GM13976 (cell line): ENCODE measurements at regions not wholly inside any gene's neighbourhood (a gene's known extent, or its start where the extent isn't known, plus 50 kb on each side); places are given as distances from the start of the nearest gene placed in this dataset.

Source experiments
- DNase-seq: peaks from one replicate; pipeline ENCODE4 v3.0.0; 2012; ENCODE audit warnings: low spot score
- CTCF ChIP-seq: IDR thresholded peaks from 2 replicates; pipeline ENCODE4 v1.5.1; 2012; ENCODE audit warnings: borderline replicate concordance, mild to moderate bottlenecking; ENCODE audit not compliant: insufficient read depth; ENCODE audit errors: extremely low read depth, missing control alignments, control extremely low read depth
- in situ Hi-C: fragments of 300-500 bp; cut with MboI; formaldehyde crosslinking; loops from one replicate; pipeline ENCODE4 v1.12.0; 2022; ENCODE audit warnings: low sequenced_read_pairs, mixed read lengths, inconsistent platforms; ENCODE audit not compliant: unreplicated experiment

DNA sequence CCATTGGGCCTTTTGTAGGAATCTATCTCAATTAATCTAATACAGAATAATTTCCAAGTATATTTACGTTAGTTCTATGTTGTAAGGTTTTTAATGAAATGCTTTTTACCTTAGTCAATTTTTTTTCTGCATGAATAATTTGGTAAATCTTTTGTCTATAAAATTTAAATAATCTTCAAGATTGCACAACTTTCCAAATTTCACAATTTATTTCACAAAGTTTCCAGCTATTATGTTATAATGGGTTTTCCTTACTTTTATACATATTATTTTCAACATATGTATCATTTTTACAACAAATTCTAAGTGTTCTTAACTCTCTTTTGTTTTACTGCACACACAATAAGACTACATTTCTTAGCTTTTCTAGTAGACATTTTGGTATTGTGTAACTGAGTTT, 470.7 kb downstream of the ETV1 start:
- DNase-seq, result no peak
- in situ Hi-C loops, result no loop called here
- TF ChIP-seq CTCF, result no peak

DNA sequence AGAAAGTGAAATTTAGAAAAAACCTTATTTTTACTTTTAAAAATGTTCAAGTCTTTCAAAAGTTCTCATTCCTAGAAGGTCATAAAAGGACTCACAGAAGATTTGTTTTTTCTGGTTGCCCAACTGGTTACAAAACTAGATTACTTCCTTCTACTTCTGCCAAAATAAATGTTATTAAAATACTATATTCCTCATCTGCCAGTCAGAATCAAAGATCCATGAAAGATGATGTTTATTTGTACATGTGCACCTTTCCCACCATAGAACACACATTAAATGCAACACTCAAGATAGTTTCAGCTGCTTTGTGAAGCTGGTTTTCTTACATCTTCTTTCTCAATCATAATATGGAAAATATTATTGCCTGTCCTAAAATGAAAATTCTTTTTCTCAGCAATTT, 465.4 kb downstream of the ETV1 start:
- no peak for TF ChIP-seq CTCF
- in situ Hi-C loops, result no loop called here
- no peak for DNase-seq

DNA sequence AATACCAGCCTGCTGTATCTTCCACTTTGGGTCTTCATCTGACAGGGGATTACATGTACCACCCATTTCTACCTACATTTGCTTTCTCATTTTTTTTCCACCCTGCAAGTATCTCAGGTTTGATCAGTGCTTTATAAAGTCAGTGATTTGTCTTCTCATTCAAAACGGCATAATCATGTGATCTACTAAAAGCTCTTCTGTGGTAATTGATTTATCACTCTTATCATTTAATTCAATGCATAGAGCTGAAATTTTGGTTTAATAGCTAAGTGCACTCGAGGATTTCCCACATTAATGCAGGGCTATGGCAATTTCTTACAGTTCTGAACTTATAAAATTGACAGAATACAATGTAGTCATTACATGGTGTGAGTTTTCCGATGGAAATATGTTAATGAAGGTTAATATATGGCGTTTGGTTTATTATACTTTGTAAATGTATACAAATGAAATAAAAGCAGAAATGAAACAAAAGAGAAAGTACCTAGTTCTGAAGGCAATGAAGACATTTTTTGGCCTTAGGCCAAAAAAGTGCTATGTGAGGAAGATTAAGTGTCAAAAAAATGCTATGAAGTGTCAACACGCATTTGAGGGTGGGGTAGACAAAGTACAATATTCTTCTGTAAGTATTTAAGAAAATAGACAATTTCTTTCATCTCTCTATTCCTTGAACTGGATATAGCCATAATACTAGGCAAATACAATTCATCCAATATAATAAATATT, 457.3 kb downstream of the ETV1 start:
- no peak for DNase-seq
- in situ Hi-C loops, result no loop called here
- no peak for TF ChIP-seq CTCF

DNA sequence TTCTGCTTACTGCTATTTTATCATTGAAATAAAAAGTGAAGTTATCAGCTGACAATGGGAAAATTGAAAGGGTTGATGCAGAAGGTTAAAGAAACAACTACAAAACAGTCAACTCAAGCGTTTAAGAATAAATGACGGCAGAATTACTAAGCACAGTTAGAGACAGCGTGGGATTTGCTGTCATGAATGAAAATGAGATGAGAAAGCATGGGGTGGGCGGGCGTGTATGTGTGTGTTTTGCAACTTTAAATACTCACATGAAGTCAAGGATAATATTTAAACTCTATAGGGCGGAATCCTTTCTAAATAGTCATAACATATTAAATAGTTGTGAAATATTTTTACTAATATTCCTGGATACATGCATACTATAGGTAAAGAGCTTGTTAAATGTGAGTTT, 450.8 kb downstream of the ETV1 start:
- TF ChIP-seq CTCF, result no peak
- no peak for DNase-seq
- in situ Hi-C loops, result no loop called here

DNA sequence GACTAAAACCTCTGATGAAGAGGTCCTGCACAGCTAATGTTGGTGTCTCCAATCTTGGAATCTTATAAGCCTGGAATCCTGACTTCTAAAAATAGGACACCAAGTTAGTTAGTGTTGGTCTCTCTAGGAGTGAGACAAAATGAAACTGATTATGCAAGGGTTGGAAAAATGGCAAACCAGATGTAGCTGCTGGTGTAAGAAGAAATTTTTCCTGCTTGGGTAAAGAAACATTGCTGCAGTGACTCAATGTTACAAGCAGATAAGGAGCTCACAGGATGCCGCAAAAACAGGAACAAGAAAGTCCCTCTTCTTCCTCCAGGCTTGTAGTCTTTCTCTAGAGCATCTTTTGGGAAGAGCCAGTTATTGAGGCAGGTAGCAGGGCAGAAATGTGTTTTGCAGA, 449.0 kb downstream of the ETV1 start:
- no peak for TF ChIP-seq CTCF
- no peak for DNase-seq
- in situ Hi-C loops, result no loop called here

GRCh38 chr7:13541326-13541725, 448.1 kb downstream of the ETV1 start:
- TF ChIP-seq CTCF, result no peak
- DNase-seq, result no peak
- in situ Hi-C loops, result no loop called here

- no peak for TF ChIP-seq CTCF
- in situ Hi-C loops, result no loop called here
- no peak for DNase-seq
Observed at GRCh38 chr7:13542451-13542850, 447.0 kb downstream of the ETV1 start.
